SK-N-MC (cell line): ENCODE measurements at regions not wholly inside any gene's neighbourhood (a gene's known extent, or its start where the extent isn't known, plus 50 kb on each side); places are given as distances from the start of the nearest gene placed in this dataset.

Experiments
- EZH2 ChIP-seq: fragments of 200-600 bp; sonication (generic); IDR thresholded peaks from one replicate; pipeline ENCODE4 v1.6.1; 2017; ENCODE audit warnings: antibody characterized with exemption
- POLR2AphosphoS5 ChIP-seq: IDR thresholded peaks from 2 replicates; pipeline ENCODE4 v1.6.1; 2012; ENCODE audit warnings: mild to moderate bottlenecking, low read depth, low read length, borderline replicate concordance

GRCh38 chr3:87148020-87148419 lies 79.1 kb upstream of the CHMP2B start:
- TF ChIP-seq EZH2 (no peak), POLR2AphosphoS5 (no peak)
